KBM-7 (cell line): ENCODE measurements at regions not wholly inside any gene's neighbourhood (a gene's known extent, or its start where the extent isn't known, plus 50 kb on each side); places are given as distances from the start of the nearest gene placed in this dataset.

Experiments
- DNase-seq: peaks from one replicate; pipeline ENCODE4 v3.0.0-alpha.2; 2015
- in situ Hi-C: fragments of 300-500 bp; cut with MboI; formaldehyde crosslinking; loops from 2 replicates; pipeline ENCODE4 v1.14.3; 2020; ENCODE audit warnings: low sequenced_read_pairs, low pct_unique_long_range_greater_than_20kb, mixed read lengths

GRCh38 chr10:128812000-128812399 is 655.0 kb upstream of the MGMT start:
- in situ Hi-C loops, result no loop called here
- no peak for DNase-seq

- DNase-seq, result no peak
- in situ Hi-C loops, result no loop called here
Observed at GRCh38 chr10:128813574-128813973, 653.5 kb upstream of the MGMT start.

- no peak for DNase-seq
- in situ Hi-C loops, result no loop called here
Observed at GRCh38 chr10:128814024-128814423, 653.0 kb upstream of the MGMT start.

GRCh38 chr10:128814782-128815181 is 652.3 kb upstream of the MGMT start:
- in situ Hi-C loops, result no loop called here

GRCh38 chr10:128816726-128817125 is 650.3 kb upstream of the MGMT start:
- DNase-seq, result no peak
- in situ Hi-C loops, result no loop called here

More at GRCh38 chr10:128814782-128815181, 652.3 kb upstream of the MGMT start:
- no peak for DNase-seq

- in situ Hi-C loops, result no loop called here
- DNase-seq, result no peak
Observed at GRCh38 chr10:128817636-128818035, 649.4 kb upstream of the MGMT start.

GRCh38 chr10:128820663-128821062 is 646.4 kb upstream of the MGMT start:
- in situ Hi-C loops, result no loop called here

GRCh38 chr10:128823201-128823600 is 643.8 kb upstream of the MGMT start:
- in situ Hi-C loops, result no loop called here
- DNase-seq, result no peak

More at GRCh38 chr10:128820663-128821062, 646.4 kb upstream of the MGMT start:
- no peak for DNase-seq

GRCh38 chr10:128825626-128826025 is 641.4 kb upstream of the MGMT start:
- DNase-seq, result no peak
- in situ Hi-C loops, result no loop called here

- in situ Hi-C loops, result no loop called here
- no peak for DNase-seq
Observed at GRCh38 chr10:128833671-128834070, 633.4 kb upstream of the MGMT start.

GRCh38 chr10:128835361-128835760 is 631.7 kb upstream of the MGMT start:
- in situ Hi-C loops, result no loop called here
- DNase-seq, result no peak

GRCh38 chr10:128837478-128837877 is 629.6 kb upstream of the MGMT start:
- DNase-seq, result no peak
- in situ Hi-C loops, result no loop called here

GRCh38 chr10:128839134-128839533 is 627.9 kb upstream of the MGMT start:
- DNase-seq, result no peak
- in situ Hi-C loops, result no loop called here

- in situ Hi-C loops, result no loop called here
- no peak for DNase-seq
Observed at GRCh38 chr10:128839701-128840100, 627.3 kb upstream of the MGMT start.

GRCh38 chr10:128843972-128844371 is 623.1 kb upstream of the MGMT start:
- peak; percentile 6 for DNase-seq
- in situ Hi-C loops, result no loop called here

GRCh38 chr10:128846927-128847326 is 620.1 kb upstream of the MGMT start:
- in situ Hi-C loops, result no loop called here
- no peak for DNase-seq

- in situ Hi-C loops, result no loop called here
- no peak for DNase-seq
Observed at GRCh38 chr10:128848810-128849209, 618.2 kb upstream of the MGMT start.

- in situ Hi-C loops, result no loop called here
- DNase-seq, result no peak
Observed at GRCh38 chr10:128850647-128851046, 616.4 kb upstream of the MGMT start.

GRCh38 chr10:128851281-128851680 is 615.8 kb upstream of the MGMT start:
- in situ Hi-C loops, result no loop called here
- no peak for DNase-seq

GRCh38 chr10:128851726-128852125 is 615.3 kb upstream of the MGMT start:
- in situ Hi-C loops, result no loop called here
- no peak for DNase-seq

GRCh38 chr10:128852449-128852848 is 614.6 kb upstream of the MGMT start:
- DNase-seq, result no peak
- in situ Hi-C loops, result no loop called here

- in situ Hi-C loops, result no loop called here
- DNase-seq, result no peak
Observed at GRCh38 chr10:128852902-128853301, 614.1 kb upstream of the MGMT start.
